ENCODE measurements at regions not wholly inside any gene's neighbourhood (a gene's known extent, or its start where the extent isn't known, plus 50 kb on each side); places are given as distances from the start of the nearest gene placed in this dataset.

- no peak overlapping the region for H3K4me3 ChIP-seq (ENCODE audit: control insufficient read depth in 1 of 7, extremely low read depth in 1 of 7, insufficient read depth in 4 of 7, low read depth in 2 of 7, low read length in 6 of 7)
- POLR2A ChIA-PET: no interaction called here
- H3K9me3 ChIP-seq (ENCODE audit: control extremely low read depth in 1 of 5, control insufficient read depth in 4 of 5, insufficient read depth in 2 of 5, low read depth in 1 of 5, low read length in 4 of 5): no peaks in the 10 kb centered on the region
- 80% methylated on average over 1 of the region's 1 CpG for WGBS (ENCODE audit: insufficient coverage)
- no peak overlapping the region for H3K27ac ChIP-seq (ENCODE audit: insufficient read depth in 1 of 2, low read depth in 1 of 2, low read length in 2 of 2, poor library complexity in 1 of 2, severe bottlenecking in 2 of 2)
- CTCF ChIA-PET: no interaction called here
- DNase-seq: no peak
- no peaks in the 10 kb centered on the region for H3K4me1 ChIP-seq (ENCODE audit: control extremely low read depth in 1 of 4, control insufficient read depth in 4 of 4, insufficient read depth in 4 of 4, low read length in 3 of 4)
- no peaks in the 10 kb centered on the region for H3K36me3 ChIP-seq (ENCODE audit: control insufficient read depth in 4 of 4, insufficient read depth in 4 of 4, low read length in 3 of 4)
- no peaks in the 10 kb centered on the region for H3K27me3 ChIP-seq (replicated peaks in 2 of 5; ENCODE audit: control insufficient read depth in 4 of 5, insufficient read depth in 5 of 5, low read length in 4 of 5)
Measured at GRCh38 chr5:58318468-58318867, 141.4 kb downstream of the PLK2 start.

- POLR2A ChIA-PET: no interaction called here
- Histone ChIP-seq H3K4me3 (ENCODE audit: control insufficient read depth in 1 of 7, extremely low read depth in 1 of 7, insufficient read depth in 4 of 7, low read depth in 2 of 7, low read length in 6 of 7) (no peak overlapping the region), H3K36me3 (ENCODE audit: control insufficient read depth in 4 of 4, insufficient read depth in 4 of 4, low read length in 3 of 4) (no peaks in the 10 kb centered on the region), H3K27ac (ENCODE audit: insufficient read depth in 1 of 2, low read depth in 1 of 2, low read length in 2 of 2, poor library complexity in 1 of 2, severe bottlenecking in 2 of 2) (no peak overlapping the region), H3K9me3 (ENCODE audit: control extremely low read depth in 1 of 5, control insufficient read depth in 4 of 5, insufficient read depth in 2 of 5, low read depth in 1 of 5, low read length in 4 of 5) (no peaks in the 10 kb centered on the region), H3K27me3 (replicated peaks in 2 of 5; ENCODE audit: control insufficient read depth in 4 of 5, insufficient read depth in 5 of 5, low read length in 4 of 5) (no peaks in the 10 kb centered on the region), H3K4me1 (ENCODE audit: control extremely low read depth in 1 of 4, control insufficient read depth in 4 of 4, insufficient read depth in 4 of 4, low read length in 3 of 4) (no peaks in the 10 kb centered on the region)
- DNase-seq: no peak
- CTCF ChIA-PET: no interaction called here
Measured at GRCh38 chr5:58317808-58318207, 142.1 kb downstream of the PLK2 start.

GRCh38 chr5:58317009-58317408 is 142.9 kb downstream of the PLK2 start:
- H3K4me1 ChIP-seq (ENCODE audit: control extremely low read depth in 1 of 4, control insufficient read depth in 4 of 4, insufficient read depth in 4 of 4, low read length in 3 of 4): no peaks in the 10 kb centered on the region
- ChIA-PET CTCF (no interaction called here), POLR2A (no interaction called here)
- no peaks in the 10 kb centered on the region for H3K27me3 ChIP-seq (replicated peaks in 2 of 5; ENCODE audit: control insufficient read depth in 4 of 5, insufficient read depth in 5 of 5, low read length in 4 of 5)
- no peaks in the 10 kb centered on the region for H3K36me3 ChIP-seq (ENCODE audit: control insufficient read depth in 4 of 4, insufficient read depth in 4 of 4, low read length in 3 of 4)
- H3K27ac ChIP-seq (ENCODE audit: insufficient read depth in 1 of 2, low read depth in 1 of 2, low read length in 2 of 2, poor library complexity in 1 of 2, severe bottlenecking in 2 of 2): no peak overlapping the region
- 93% methylated on average over 5 of the region's 7 CpGs for WGBS (ENCODE audit: insufficient coverage)
- H3K4me3 ChIP-seq (ENCODE audit: control insufficient read depth in 1 of 7, extremely low read depth in 1 of 7, insufficient read depth in 4 of 7, low read depth in 2 of 7, low read length in 6 of 7): no peak overlapping the region
- no peaks in the 10 kb centered on the region for H3K9me3 ChIP-seq (ENCODE audit: control extremely low read depth in 1 of 5, control insufficient read depth in 4 of 5, insufficient read depth in 2 of 5, low read depth in 1 of 5, low read length in 4 of 5)
- no peak for DNase-seq

GRCh38 chr5:58315794-58316193 is 144.1 kb downstream of the PLK2 start:
- Histone ChIP-seq H3K4me1 (ENCODE audit: control extremely low read depth in 1 of 4, control insufficient read depth in 4 of 4, insufficient read depth in 4 of 4, low read length in 3 of 4) (no peaks in the 10 kb centered on the region), H3K36me3 (ENCODE audit: control insufficient read depth in 4 of 4, insufficient read depth in 4 of 4, low read length in 3 of 4) (no peaks in the 10 kb centered on the region), H3K9me3 (ENCODE audit: control extremely low read depth in 1 of 5, control insufficient read depth in 4 of 5, insufficient read depth in 2 of 5, low read depth in 1 of 5, low read length in 4 of 5) (no peaks in the 10 kb centered on the region), H3K4me3 (ENCODE audit: control insufficient read depth in 1 of 7, extremely low read depth in 1 of 7, insufficient read depth in 4 of 7, low read depth in 2 of 7, low read length in 6 of 7) (no peak overlapping the region), H3K27ac (ENCODE audit: insufficient read depth in 1 of 2, low read depth in 1 of 2, low read length in 2 of 2, poor library complexity in 1 of 2, severe bottlenecking in 2 of 2) (no peak overlapping the region), H3K27me3 (replicated peaks in 2 of 5; ENCODE audit: control insufficient read depth in 4 of 5, insufficient read depth in 5 of 5, low read length in 4 of 5) (no peaks in the 10 kb centered on the region)
- POLR2A ChIA-PET: no interaction called here
- WGBS (ENCODE audit: insufficient coverage): no CpG with 5 or more reads among the region's 1 CpG
- CTCF ChIA-PET: no interaction called here
- DNase-seq: no peak

- no peak overlapping the region for H3K4me3 ChIP-seq (ENCODE audit: control insufficient read depth in 1 of 7, extremely low read depth in 1 of 7, insufficient read depth in 4 of 7, low read depth in 2 of 7, low read length in 6 of 7)
- no peaks in the 10 kb centered on the region for H3K36me3 ChIP-seq (ENCODE audit: control insufficient read depth in 4 of 4, insufficient read depth in 4 of 4, low read length in 3 of 4)
- CTCF ChIA-PET: no interaction called here
- POLR2A ChIA-PET: interaction anchor here (0.7 kb wide), 1 partner anchor 977 kb away, joined by 3 read pairs; no protein-coding TSS in a partner anchor
- DNase-seq: no peak
- H3K4me1 ChIP-seq (ENCODE audit: control extremely low read depth in 1 of 4, control insufficient read depth in 4 of 4, insufficient read depth in 4 of 4, low read length in 3 of 4): no peaks in the 10 kb centered on the region
- 100% methylated on average over 3 of the region's 4 CpGs for WGBS (ENCODE audit: insufficient coverage)
- H3K27me3 ChIP-seq (replicated peaks in 2 of 5; ENCODE audit: control insufficient read depth in 4 of 5, insufficient read depth in 5 of 5, low read length in 4 of 5): no peaks in the 10 kb centered on the region
- H3K9me3 ChIP-seq (ENCODE audit: control extremely low read depth in 1 of 5, control insufficient read depth in 4 of 5, insufficient read depth in 2 of 5, low read depth in 1 of 5, low read length in 4 of 5): peaks cover 0 to 3% (median 0%) of the 10 kb centered on the region in 5 experiments
- H3K27ac ChIP-seq (ENCODE audit: insufficient read depth in 1 of 2, low read depth in 1 of 2, low read length in 2 of 2, poor library complexity in 1 of 2, severe bottlenecking in 2 of 2): no peak overlapping the region
Measured at GRCh38 chr5:58314356-58315210, 145.3 kb downstream of the PLK2 start.

- no peaks in the 10 kb centered on the region for H3K27me3 ChIP-seq (replicated peaks in 2 of 5; ENCODE audit: control insufficient read depth in 4 of 5, insufficient read depth in 5 of 5, low read length in 4 of 5)
- no peak for DNase-seq
- H3K9me3 ChIP-seq (ENCODE audit: control extremely low read depth in 1 of 5, control insufficient read depth in 4 of 5, insufficient read depth in 2 of 5, low read depth in 1 of 5, low read length in 4 of 5): peaks cover 0 to 5% (median 0%) of the 10 kb centered on the region in 5 experiments
- H3K4me1 ChIP-seq (ENCODE audit: control extremely low read depth in 1 of 4, control insufficient read depth in 4 of 4, insufficient read depth in 4 of 4, low read length in 3 of 4): no peaks in the 10 kb centered on the region
- no peaks in the 10 kb centered on the region for H3K36me3 ChIP-seq (ENCODE audit: control insufficient read depth in 4 of 4, insufficient read depth in 4 of 4, low read length in 3 of 4)
- ChIA-PET POLR2A (no interaction called here), CTCF (no interaction called here)
- no peak overlapping the region for H3K27ac ChIP-seq (ENCODE audit: insufficient read depth in 1 of 2, low read depth in 1 of 2, low read length in 2 of 2, poor library complexity in 1 of 2, severe bottlenecking in 2 of 2)
- 100% methylated on average over 1 of the region's 5 CpGs for WGBS (ENCODE audit: insufficient coverage)
- no peak overlapping the region for H3K4me3 ChIP-seq (ENCODE audit: control insufficient read depth in 1 of 7, extremely low read depth in 1 of 7, insufficient read depth in 4 of 7, low read depth in 2 of 7, low read length in 6 of 7)
Measured at GRCh38 chr5:58312299-58312698, 147.6 kb downstream of the PLK2 start.

GRCh38 chr5:58311526-58311925 is 148.4 kb downstream of the PLK2 start:
- 95% methylated on average over 3 of the region's 3 CpGs for WGBS (ENCODE audit: insufficient coverage)
- Histone ChIP-seq H3K36me3 (ENCODE audit: control insufficient read depth in 4 of 4, insufficient read depth in 4 of 4, low read length in 3 of 4) (no peaks in the 10 kb centered on the region), H3K4me1 (ENCODE audit: control extremely low read depth in 1 of 4, control insufficient read depth in 4 of 4, insufficient read depth in 4 of 4, low read length in 3 of 4) (no peaks in the 10 kb centered on the region), H3K4me3 (ENCODE audit: control insufficient read depth in 1 of 7, extremely low read depth in 1 of 7, insufficient read depth in 4 of 7, low read depth in 2 of 7, low read length in 6 of 7) (no peak overlapping the region), H3K27me3 (replicated peaks in 2 of 5; ENCODE audit: control insufficient read depth in 4 of 5, insufficient read depth in 5 of 5, low read length in 4 of 5) (no peaks in the 10 kb centered on the region), H3K9me3 (ENCODE audit: control extremely low read depth in 1 of 5, control insufficient read depth in 4 of 5, insufficient read depth in 2 of 5, low read depth in 1 of 5, low read length in 4 of 5) (peaks cover 0 to 5% (median 0%) of the 10 kb centered on the region in 5 experiments), H3K27ac (ENCODE audit: insufficient read depth in 1 of 2, low read depth in 1 of 2, low read length in 2 of 2, poor library complexity in 1 of 2, severe bottlenecking in 2 of 2) (no peak overlapping the region)
- ChIA-PET CTCF (no interaction called here), POLR2A (no interaction called here)
- no peak for DNase-seq

Measured in common myeloid progenitor, CD34-positive (primary cell).